AG04449 (cell line): ENCODE measurements at regions not wholly inside any gene's neighbourhood (a gene's known extent, or its start where the extent isn't known, plus 50 kb on each side); places are given as distances from the start of the nearest gene placed in this dataset.

ENCODE experiments used
- CTCF ChIA-PET: fragments of 350-600 bp; formaldehyde crosslinking; extraction: SDS; loops from one replicate; lab custom pipeline; 2021; ENCODE audit warnings: antibody characterized with exemption; lab: Yijun Ruan, JAX
- POLR2A ChIA-PET: fragments of 400-600, 350-600 bp; formaldehyde crosslinking; extraction: SDS; loops from one replicate; lab custom pipeline; 2020; ENCODE audit warnings: antibody characterized with exemption, inconsistent platforms; lab: Yijun Ruan, JAX
- DNase-seq: peaks from one replicate; pipeline ENCODE4 v3.0.0-alpha.2; 2010; ENCODE audit warnings: low read depth, low spot score
- H3K4me3 ChIP-seq: 2 replicates; pipeline ENCODE4 v1.5.1; 2011; ENCODE audit warnings: low read depth, mild to moderate bottlenecking, control low read depth, low read length
- TF ChIP-seq, protein P1 (sequence below): IDR thresholded peaks from one replicate; pipeline ENCODE4 v1.5.1; 2011; ENCODE audit warnings: mild to moderate bottlenecking, moderate library complexity, low read length, control low read depth, inconsistent platforms; ENCODE audit not compliant: insufficient read depth; ENCODE audit errors: missing control alignments

DNA sequence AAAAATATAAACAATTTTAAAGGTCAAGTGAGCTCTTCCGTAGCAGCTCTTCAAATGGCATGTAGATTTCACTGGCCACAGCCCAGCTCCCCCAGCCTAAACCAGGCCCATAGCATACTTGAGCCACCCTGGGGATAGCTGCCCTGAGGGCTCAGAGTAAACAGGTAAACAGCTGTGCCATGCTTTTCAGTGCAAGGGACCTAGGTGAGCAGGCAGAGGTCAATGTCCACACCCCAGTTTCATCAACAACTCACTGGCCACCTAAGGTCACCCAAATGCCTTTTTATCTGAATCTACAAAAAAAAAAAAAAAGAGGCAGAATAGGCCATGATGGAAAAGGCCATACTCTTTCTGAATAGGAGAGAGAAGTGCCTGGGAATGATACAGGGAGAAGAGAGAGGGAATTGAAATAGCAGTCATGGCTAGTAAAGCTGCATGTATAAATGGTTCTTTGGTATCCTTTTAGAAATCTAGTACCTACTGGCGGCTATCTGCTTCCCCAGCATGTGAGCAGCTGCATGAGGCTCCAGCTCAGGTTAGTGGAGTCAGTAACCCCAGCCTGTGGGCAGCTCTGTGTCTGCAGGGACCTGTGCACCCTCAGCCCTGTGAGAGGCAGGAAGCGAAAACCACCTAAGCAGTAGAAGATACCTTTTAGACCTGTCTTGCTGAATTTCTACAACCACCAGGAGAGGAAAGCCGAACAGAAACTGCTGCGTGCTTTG lies 77.0 kb downstream of the FOXA2 start:
- ChIA-PET CTCF (no interaction called here), POLR2A (no interaction called here)
- DNase-seq = no peak
- TF ChIP-seq, protein P1, sequence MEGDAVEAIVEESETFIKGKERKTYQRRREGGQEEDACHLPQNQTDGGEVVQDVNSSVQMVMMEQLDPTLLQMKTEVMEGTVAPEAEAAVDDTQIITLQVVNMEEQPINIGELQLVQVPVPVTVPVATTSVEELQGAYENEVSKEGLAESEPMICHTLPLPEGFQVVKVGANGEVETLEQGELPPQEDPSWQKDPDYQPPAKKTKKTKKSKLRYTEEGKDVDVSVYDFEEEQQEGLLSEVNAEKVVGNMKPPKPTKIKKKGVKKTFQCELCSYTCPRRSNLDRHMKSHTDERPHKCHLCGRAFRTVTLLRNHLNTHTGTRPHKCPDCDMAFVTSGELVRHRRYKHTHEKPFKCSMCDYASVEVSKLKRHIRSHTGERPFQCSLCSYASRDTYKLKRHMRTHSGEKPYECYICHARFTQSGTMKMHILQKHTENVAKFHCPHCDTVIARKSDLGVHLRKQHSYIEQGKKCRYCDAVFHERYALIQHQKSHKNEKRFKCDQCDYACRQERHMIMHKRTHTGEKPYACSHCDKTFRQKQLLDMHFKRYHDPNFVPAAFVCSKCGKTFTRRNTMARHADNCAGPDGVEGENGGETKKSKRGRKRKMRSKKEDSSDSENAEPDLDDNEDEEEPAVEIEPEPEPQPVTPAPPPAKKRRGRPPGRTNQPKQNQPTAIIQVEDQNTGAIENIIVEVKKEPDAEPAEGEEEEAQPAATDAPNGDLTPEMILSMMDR = no peak
- no peak overlapping the region for H3K4me3 ChIP-seq

DNA sequence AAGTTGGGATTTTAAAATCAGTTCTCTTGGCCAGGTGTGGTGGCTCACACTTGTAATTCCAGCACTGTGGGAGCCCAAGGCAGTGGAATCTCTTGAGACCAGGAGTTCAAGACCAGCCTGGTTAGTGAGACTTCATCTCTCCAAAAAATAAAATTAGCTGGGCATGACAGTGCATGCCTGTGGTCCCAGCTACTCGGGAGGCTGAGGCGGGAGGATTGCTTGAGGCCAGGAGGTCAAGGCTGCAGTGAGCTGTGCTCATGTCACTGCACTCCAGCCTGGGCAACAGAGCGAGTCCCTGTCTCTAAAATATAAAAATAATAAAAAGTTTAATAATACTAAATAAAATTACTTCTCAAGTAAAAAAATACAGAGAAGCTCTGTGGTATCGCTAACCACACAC lies 77.5 kb downstream of the FOXA2 start:
- H3K4me3 ChIP-seq = no peak overlapping the region
- ChIA-PET POLR2A (no interaction called here), CTCF (interaction anchor here (0.9 to 1.1 kb wide), 2 partner anchors 17 to 178 kb away, joined by 3 read pairs; no protein-coding TSS in a partner anchor)
- DNase-seq = no peak
- TF ChIP-seq, protein P1 = no peak

DNA sequence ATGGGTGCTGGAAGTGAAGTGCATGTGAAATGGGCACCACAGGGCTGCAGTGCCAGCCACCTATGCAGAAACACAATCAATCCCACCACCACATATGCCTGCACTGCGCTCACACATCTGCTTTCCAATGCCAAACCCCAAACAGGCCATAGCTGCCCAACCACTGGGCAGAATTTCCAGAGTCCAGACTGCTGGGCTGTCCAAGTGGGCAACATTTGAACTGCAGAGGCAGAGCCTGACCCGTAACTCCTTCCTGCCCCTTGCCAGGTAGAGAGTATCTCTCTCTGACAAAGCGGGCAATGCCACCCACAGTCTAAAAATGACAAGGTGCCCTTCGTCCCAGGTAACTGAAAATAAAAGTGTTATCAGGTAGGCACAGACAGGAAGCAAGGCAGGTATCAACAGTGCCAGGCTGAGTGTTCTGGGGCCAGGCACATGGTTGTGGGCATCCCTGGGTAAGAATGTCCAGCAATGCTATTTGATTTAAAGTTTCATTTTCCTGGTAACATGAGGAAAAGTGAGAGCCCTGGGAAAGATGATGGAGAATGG lies 79.5 kb downstream of the FOXA2 start:
- H3K4me3 ChIP-seq = no peak overlapping the region
- CTCF ChIA-PET = no interaction called here
- TF ChIP-seq, protein P1 = no peak
- DNase-seq = no peak
- POLR2A ChIA-PET = no interaction called here

DNA sequence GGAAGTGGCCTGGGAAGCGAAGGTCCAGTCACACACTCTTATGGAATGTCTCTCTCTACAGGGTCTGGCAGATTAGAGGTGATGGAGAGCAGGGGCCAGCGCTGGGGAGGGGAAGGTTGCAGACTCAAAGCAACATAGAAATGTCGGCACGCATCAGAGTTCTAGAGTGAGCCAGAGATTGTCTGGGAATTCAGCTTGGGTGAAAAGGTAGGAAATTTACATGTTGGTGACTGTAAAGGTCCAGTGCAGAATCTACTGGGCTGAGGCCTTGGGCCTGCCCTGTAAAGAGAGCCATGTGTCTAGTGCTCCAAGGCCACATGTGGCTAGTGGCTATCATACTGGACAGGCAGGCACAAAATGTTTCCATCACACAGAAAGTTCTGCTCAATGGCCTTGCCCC lies 80.8 kb downstream of the FOXA2 start:
- ChIA-PET CTCF (no interaction called here), POLR2A (no interaction called here)
- H3K4me3 ChIP-seq = no peak overlapping the region
- TF ChIP-seq, protein P1 = no peak
- DNase-seq = no peak

DNA sequence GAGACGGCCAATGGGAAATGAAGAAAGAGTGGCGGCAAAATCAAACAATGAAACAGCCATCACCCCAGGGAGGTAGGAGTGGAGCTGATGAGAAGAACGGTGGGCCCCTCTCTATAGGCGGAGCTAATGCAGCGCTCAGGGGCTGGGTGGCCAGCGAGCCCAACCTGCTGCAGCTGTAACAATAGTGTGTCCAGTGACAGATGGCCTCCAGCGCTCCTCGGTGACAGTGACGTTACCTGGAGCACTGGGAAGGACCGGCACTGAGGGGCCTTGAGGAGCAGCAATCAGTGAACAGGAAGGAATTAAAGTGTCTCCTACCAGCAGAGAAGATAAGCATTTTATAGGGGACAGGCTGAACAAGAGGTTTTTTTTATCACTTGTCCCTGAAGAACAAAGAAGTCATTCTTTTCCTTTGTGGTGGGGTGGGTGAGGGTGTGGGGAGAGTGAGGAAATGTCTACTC lies 81.6 kb downstream of the FOXA2 start:
- ChIA-PET CTCF (no interaction called here), POLR2A (no interaction called here)
- DNase-seq = no peak
- no peak overlapping the region for H3K4me3 ChIP-seq
- TF ChIP-seq, protein P1 = no peak

DNA sequence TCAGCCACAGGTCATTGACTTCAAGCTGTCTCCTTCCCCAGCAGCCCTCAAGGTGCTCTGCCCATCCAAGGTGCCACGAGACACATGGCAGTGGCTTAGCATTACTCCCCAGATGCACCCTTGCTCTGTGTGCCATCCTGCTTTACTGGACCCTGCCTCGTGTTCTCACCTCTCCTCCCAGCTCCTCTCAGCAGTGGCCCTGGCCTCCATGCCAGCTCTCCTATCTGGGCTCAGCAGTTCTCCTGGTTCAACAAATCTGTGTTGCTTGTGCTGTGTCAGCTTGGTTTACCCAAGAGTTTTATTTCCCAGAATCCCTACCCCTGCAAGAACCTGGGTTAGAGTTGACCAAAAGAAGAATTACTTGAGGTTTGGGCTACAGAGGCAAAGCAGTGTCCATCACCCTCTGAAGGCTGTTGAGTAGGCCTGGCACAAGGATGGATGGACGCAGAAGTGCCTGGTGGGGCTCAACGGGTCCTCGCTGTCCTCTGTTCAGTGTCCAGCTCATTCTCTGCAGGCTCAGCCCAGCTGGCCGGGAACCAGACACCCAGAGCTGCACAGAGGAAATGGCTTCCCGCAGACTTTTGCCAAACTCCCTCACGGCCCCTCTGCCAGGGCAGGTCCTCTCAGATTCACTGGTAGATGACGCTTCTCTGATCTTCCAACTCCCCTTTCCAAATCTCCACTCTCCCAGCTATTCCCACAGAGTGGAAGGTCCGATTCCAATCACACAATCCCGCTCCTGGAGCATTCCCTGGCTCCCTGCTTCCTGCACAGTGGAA lies 82.6 kb downstream of the FOXA2 start:
- TF ChIP-seq, protein P1 = no peak
- H3K4me3 ChIP-seq = no peak overlapping the region
- CTCF ChIA-PET = no interaction called here
- DNase-seq = no peak
- POLR2A ChIA-PET = no interaction called here
